ENCODE measurements at regions not wholly inside any gene's neighbourhood (a gene's known extent, or its start where the extent isn't known, plus 50 kb on each side); places are given as distances from the start of the nearest gene placed in this dataset.

GRCh38 chr9:87442451-87442850 is 55.2 kb upstream of the DAPK1 start:
- H3K4me1 Mint-ChIP-seq (ENCODE audit: low read depth): peaks cover 2% of the 10 kb centered on the region
- no peaks in the 10 kb centered on the region for H3K9me3 Mint-ChIP-seq
- intact Hi-C loops (cut with micrococcal nuclease): no loop called here
- no peak overlapping the region for H3K4me3 Mint-ChIP-seq (ENCODE audit: low read depth)
- H3K36me3 Mint-ChIP-seq (ENCODE audit: low read depth): no peaks in the 10 kb centered on the region
- DNase-seq (ENCODE audit: low spot score): no peak
- no peak overlapping the region for H3K27ac Mint-ChIP-seq
- H3K27me3 Mint-ChIP-seq (ENCODE audit: low read depth): no peaks in the 10 kb centered on the region

GRCh38 chr9:87443006-87443405 is 54.7 kb upstream of the DAPK1 start:
- no peak overlapping the region for H3K27ac Mint-ChIP-seq
- intact Hi-C loops (cut with micrococcal nuclease): no loop called here
- no peaks in the 10 kb centered on the region for H3K27me3 Mint-ChIP-seq (ENCODE audit: low read depth)
- no peaks in the 10 kb centered on the region for H3K9me3 Mint-ChIP-seq
- no peaks in the 10 kb centered on the region for H3K36me3 Mint-ChIP-seq (ENCODE audit: low read depth)
- H3K4me3 Mint-ChIP-seq (ENCODE audit: low read depth): no peak overlapping the region
- H3K4me1 Mint-ChIP-seq (ENCODE audit: low read depth): peaks cover 2% of the 10 kb centered on the region
- no peak for DNase-seq (ENCODE audit: low spot score)

- Mint-ChIP-seq H3K27ac (no peak overlapping the region), H3K4me1 (ENCODE audit: low read depth) (peaks cover 2% of the 10 kb centered on the region), H3K9me3 (no peaks in the 10 kb centered on the region), H3K36me3 (ENCODE audit: low read depth) (no peaks in the 10 kb centered on the region), H3K4me3 (ENCODE audit: low read depth) (no peak overlapping the region), H3K27me3 (ENCODE audit: low read depth) (no peaks in the 10 kb centered on the region)
- no peak for DNase-seq (ENCODE audit: low spot score)
- intact Hi-C loops (cut with micrococcal nuclease): no loop called here
Observed at GRCh38 chr9:87443461-87443860, 54.2 kb upstream of the DAPK1 start.

- no peak overlapping the region for H3K4me3 Mint-ChIP-seq (ENCODE audit: low read depth)
- DNase-seq (ENCODE audit: low spot score): no peak
- intact Hi-C loops (cut with micrococcal nuclease): no loop called here
- no peaks in the 10 kb centered on the region for H3K36me3 Mint-ChIP-seq (ENCODE audit: low read depth)
- H3K9me3 Mint-ChIP-seq: no peaks in the 10 kb centered on the region
- H3K4me1 Mint-ChIP-seq (ENCODE audit: low read depth): peaks cover 2% of the 10 kb centered on the region
- peaks cover 2% of the 10 kb centered on the region for H3K27me3 Mint-ChIP-seq (ENCODE audit: low read depth)
- H3K27ac Mint-ChIP-seq: no peak overlapping the region
Observed at GRCh38 chr9:87445646-87446045, 52.0 kb upstream of the DAPK1 start.

- Mint-ChIP-seq H3K4me1 (ENCODE audit: low read depth) (peaks cover 2% of the 10 kb centered on the region), H3K36me3 (ENCODE audit: low read depth) (no peaks in the 10 kb centered on the region), H3K9me3 (no peaks in the 10 kb centered on the region), H3K4me3 (ENCODE audit: low read depth) (no peak overlapping the region), H3K27me3 (ENCODE audit: low read depth) (peaks cover 3% of the 10 kb centered on the region), H3K27ac (no peak overlapping the region)
- no peak for DNase-seq (ENCODE audit: low spot score)
- intact Hi-C loops (cut with micrococcal nuclease): no loop called here
Observed at GRCh38 chr9:87446527-87446926, 51.1 kb upstream of the DAPK1 start.

- Mint-ChIP-seq H3K9me3 (no peaks in the 10 kb centered on the region), H3K36me3 (ENCODE audit: low read depth) (no peaks in the 10 kb centered on the region), H3K4me3 (ENCODE audit: low read depth) (no peak overlapping the region), H3K27ac (no peak overlapping the region), H3K27me3 (ENCODE audit: low read depth) (peaks cover 4% of the 10 kb centered on the region), H3K4me1 (ENCODE audit: low read depth) (peaks cover 2% of the 10 kb centered on the region)
- intact Hi-C loops (cut with micrococcal nuclease): no loop called here
- no peak for DNase-seq (ENCODE audit: low spot score)
Observed at GRCh38 chr9:87447547-87448432, 49.9 kb upstream of the DAPK1 start.

All from activated T-helper 2 cell treated with anti-CD3 and anti-CD28 coated beads, Interferon-gamma antibody, Interleukin-2, Interleukin-4, amounts not matched to agents 10 μg/mL and 5 μg/mL and 100 μg/mL, durations not matched to agents 14 hours and 24 hours and 36 hours (primary cell).